Stimulated activated CD8-positive, alpha-beta memory T cell treated with anti-CD3 and anti-CD28 coated beads, Interleukin-7, amount 100 ng/mL, for 24 hours (primary cell): ENCODE measurements at regions not wholly inside any gene's neighbourhood (a gene's known extent, or its start where the extent isn't known, plus 50 kb on each side); places are given as distances from the start of the nearest gene placed in this dataset.

Experiments used
- DNase-seq: peaks from one replicate; pipeline ENCODE4 v3.0.0-alpha.2; 2020; ENCODE audit warnings: low read depth

- DNase-seq = no peak
Measured at GRCh38 chr13:33518452-33518851, 232.9 kb upstream of the STARD13 start.

DNA sequence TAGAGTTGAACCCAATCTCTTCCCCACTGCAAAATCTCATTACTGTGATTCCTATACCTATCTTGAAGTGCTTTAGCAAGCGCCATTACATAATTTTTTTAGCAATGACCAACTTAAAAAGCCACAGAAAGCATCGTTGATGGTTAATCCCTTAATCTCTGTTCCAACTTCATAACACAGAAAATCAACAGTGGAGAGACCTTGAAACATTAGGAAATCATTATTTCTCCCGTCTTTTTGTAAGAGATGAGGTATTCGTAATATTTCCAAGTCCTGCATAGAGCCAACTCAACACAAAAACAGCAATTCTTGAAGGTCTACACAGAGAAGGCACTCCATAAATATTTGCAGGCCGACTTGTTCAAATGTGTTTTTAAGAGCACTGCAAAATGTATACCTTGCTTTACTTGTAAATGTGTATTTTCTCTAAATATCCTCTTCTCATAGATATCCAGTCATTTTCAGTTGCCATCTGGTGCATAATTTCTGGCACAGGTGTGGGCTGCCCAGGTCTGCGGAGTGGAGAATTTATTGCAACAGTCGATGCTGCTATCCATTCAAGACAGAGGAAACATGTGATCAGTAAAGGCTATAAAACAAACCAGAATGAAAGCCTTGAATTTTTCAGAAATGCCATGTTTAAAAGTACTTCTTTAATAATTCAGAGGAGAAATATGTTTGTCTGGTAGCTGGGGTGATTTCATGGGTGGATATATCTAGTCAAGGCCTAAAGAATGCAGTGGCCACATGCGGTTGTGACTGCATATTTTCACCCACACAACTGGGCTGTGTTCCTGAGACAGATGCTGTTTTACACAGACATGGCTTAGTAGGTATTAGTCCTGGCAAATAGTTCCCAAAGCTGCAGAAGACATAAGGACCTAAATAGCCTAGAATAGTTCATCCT, 234.3 kb upstream of the STARD13 start:
- no peak for DNase-seq

DNA sequence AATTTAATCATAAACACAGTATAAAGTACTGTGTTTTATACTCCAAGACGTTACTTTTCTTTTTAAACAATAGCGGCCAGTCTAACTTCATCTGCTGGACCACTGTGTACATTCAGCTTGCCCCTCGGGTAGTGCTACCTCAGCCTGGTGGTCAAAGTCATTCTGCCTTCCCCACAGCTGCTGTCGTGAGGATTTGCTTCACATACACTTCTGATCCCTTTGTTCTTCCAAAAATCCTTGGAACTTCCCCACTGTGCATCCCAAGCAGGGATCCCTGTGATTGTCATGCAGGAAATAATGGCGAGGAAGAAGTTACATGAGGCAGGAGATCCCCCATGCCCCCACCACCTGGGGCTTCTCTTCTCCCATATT, 234.9 kb upstream of the STARD13 start:
- no peak for DNase-seq

DNA sequence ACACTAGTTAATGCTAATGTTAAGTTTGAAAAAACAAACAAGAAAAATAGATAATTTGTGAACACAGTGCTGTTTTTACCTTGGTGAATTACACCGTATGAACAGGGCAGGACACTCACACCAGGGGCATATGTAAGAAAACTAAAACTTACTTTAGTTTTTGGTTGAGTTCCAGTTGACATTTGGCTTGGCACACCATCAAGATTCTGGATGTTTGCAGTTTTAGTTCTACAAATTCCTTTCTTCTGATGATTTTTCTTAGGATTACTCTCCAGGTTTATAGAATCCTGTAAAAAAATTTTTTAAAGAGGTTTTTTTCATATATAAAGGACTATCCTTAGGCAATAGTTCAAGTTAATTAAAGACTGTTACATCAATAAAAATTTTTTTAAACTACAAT, 238.5 kb upstream of the STARD13 start:
- no peak for DNase-seq

DNA sequence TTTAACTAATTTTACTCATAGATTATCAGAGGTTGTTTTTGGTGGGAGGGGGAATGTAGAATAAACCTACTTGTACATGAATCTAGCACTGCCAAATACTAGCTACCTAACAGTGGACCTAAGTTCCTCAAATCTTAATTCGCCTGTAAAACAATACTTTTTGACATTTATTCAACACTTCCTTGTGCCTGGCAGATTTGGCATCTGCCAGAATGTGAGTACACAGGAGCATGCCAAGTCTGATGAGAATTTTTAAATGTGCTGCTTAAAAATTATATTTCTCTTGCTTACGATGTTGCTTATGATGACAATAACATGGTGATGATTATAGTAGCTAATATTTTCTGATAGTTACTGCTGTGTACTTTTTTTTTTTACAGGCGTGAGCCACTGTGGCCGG, 240.2 kb upstream of the STARD13 start:
- DNase-seq = no peak

DNA sequence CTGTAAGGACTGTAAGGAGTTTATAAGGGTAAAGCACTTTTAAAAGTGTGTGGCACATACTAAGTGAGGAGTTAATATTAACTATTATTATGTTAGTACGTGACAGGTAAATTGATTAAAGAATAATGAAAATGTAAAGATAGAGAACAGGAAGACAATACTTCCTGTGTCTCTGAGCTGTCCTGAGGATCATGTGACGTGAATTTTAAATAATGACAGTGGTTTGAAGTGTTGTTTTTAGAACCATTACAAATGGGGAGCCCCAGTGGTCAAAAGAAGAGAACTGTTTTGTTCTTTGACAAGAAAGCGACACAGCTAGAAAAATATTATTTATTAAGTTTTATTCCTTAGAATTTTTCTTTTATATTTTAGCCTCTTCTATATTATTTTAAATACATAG, 241.2 kb upstream of the STARD13 start:
- no peak for DNase-seq

- no peak for DNase-seq
Measured at GRCh38 chr13:33528896-33529295, 243.3 kb upstream of the STARD13 start.

- DNase-seq = no peak
Measured at GRCh38 chr13:33531484-33531883, 245.9 kb upstream of the STARD13 start.

DNA sequence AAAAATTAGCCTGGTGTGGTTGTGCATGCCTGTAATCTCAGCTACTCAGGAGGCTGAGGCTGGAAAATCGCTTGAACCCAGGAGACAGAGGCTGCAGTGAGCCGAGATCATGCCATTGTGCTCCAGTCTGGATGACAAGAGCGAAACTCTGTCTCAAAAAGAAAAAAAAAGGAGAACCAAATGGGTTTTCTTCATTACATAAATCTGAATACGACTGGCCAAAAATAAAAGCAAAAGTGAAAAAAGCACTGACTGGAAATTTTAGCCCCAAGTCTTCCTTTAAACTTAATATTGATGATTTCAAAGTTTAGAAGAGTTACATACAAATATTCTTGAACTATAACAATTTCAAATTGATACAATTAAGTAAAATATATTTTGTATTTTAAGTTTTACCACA, 249.5 kb upstream of the STARD13 start:
- DNase-seq = no peak

- DNase-seq = no peak
Measured at GRCh38 chr13:33536601-33537000, 251.0 kb upstream of the STARD13 start.

- no peak for DNase-seq
Measured at GRCh38 chr13:33537026-33537425, 251.5 kb upstream of the STARD13 start.

- DNase-seq = no peak
Measured at GRCh38 chr13:33537676-33538075, 252.1 kb upstream of the STARD13 start.

- DNase-seq = no peak
Measured at GRCh38 chr13:33541456-33541855, 255.9 kb upstream of the STARD13 start.

GRCh38 chr13:33541962-33542308, 256.4 kb upstream of the STARD13 start:
- DNase-seq = no peak

GRCh38 chr13:33542309-33543088, 256.9 kb upstream of the STARD13 start:
- peak; percentile 97 for DNase-seq

DNA sequence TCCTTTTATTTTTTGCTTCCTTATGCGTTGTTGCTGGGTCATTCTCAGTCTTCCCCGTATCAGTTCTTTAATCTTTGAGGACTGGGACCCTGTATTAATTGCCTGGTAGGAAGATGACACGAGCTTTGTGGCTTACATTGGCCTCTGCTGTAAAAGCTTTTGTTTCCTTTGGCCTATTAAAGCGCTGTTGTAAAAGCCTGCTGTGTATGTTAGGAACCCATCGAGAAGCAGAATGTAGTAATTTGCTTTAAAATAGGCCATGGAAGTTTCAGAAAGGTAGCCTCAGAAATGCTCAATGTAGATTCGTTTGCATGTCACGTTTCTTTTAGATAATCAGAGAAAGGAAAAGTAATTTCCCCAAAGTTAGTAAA, 257.5 kb upstream of the STARD13 start:
- no peak for DNase-seq

- no peak for DNase-seq
Measured at GRCh38 chr13:33543631-33544265, 258.2 kb upstream of the STARD13 start.

- DNase-seq = no peak
Measured at GRCh38 chr13:33544308-33544707, 258.8 kb upstream of the STARD13 start.

DNA sequence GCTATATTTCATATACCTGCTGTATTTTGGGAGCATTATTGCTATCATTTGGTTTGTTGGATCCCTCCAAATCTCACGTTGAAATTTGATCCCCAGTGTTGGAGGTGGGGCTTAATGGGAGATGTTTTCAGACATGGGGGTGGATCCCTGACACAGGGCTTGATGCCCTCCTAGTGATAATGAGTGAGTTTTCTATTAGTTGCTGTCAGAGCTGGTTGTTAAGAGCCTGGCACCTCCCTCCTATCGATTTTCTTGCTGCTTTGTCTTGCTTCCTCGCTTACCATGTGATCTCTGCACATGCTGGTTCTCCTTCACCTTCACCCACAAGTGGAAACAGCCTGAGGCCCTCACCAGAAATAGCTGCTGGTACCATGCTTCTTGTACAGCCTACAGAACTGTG, 259.9 kb upstream of the STARD13 start:
- DNase-seq = no peak

DNA sequence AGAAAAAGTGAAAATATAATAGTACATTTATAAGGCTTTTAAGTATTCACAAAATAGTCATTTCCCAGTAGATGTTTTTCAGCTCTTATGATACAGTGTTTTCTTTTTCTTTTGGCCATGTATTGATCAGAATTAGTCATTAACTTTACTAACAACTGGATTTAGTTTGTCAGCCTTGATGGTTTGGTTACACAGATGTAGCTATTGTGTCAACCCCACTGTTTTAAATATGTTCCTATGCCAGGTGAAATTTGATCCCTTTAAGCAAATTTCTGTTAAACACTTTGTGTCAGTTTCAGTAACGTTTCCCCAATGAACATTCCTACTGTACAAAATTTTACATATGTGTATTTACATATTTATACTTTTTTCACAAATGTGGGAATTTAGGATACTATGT, 261.5 kb upstream of the STARD13 start:
- no peak for DNase-seq

DNA sequence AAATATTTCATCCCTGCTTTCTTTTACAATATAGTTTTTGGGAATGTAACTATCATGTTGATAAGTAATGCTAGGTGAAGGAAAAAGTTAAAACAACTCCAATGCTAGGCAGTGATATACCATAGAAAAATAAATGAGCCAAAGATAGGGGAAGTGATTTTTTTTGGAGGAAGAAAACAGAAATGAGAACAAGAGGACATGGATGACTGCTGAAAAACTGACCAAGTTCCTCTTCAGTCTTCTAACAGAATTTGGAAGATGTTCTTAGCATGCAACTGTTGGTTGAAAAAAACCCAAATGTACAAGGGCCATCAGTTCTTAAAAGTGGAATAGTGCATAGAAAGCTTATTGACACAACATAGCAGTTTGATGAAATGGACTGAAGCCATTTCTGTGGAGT, 262.5 kb upstream of the STARD13 start:
- DNase-seq = no peak

DNA sequence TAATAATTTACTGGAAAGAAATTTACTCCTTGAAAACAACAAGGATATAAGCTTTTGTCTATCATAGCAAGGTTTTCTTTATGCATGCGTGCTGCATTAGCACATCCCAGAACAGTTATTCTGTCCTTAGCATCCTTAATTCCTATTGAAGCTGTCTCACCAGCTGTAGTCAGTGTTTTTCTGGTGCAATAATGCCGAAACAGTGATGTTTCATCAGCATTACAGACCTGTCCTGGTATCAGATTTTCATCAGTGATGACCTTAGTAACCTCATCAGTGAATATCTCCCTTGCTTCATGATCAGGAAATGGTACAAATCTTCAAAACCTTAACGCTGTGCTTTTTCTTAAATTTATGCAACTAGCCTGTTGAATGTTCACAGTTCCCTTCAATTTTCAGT, 264.7 kb upstream of the STARD13 start:
- no peak for DNase-seq

DNA sequence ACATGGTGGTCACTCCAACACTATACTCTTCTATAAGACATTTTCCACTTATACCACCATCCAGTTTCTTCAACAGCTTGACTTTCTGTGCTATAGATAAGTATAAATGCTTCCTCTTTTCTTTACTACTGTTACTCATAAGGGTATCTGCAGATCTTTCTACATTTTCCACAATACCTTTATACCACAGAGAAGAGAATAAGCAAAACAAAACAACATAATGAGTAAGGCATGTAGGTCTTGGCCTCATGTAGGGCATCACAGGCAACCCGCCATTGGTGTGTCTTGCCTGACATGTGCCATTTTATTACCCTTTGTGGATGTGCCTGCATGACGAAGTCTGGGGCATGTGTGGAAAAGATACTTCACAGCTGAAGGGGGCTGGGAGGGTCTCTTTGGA, 265.3 kb upstream of the STARD13 start:
- DNase-seq = no peak
